DND-41 (cell line): ENCODE measurements at regions not wholly inside any gene's neighbourhood (a gene's known extent, or its start where the extent isn't known, plus 50 kb on each side); places are given as distances from the start of the nearest gene placed in this dataset.

Experiments used
- ATAC-seq: fragments of 200-7000 bp; cut with Tn5 transposase; 3 replicates; pipeline ENCODE4 v1.9.1; 2021; ENCODE audit warnings: low read depth; ENCODE audit not compliant: insufficient read depth
- DNase-seq: peaks from one replicate; pipeline ENCODE4 v3.0.0-alpha.2; 2020
- H2AFZ ChIP-seq: 2 replicates; pipeline ENCODE4 v1.6.0; 2012; ENCODE audit warnings: low read depth, low read length
- H3K27ac ChIP-seq: 2 replicates; pipeline ENCODE4 v1.5.1; 2012; ENCODE audit warnings: low read length, inconsistent platforms
- H3K27me3 ChIP-seq: fragments of 200-600 bp; sonication (generic); 2 replicates; pipeline ENCODE4 v1.6.0; 2012; ENCODE audit warnings: low read length, mild to moderate bottlenecking, inconsistent platforms; ENCODE audit not compliant: insufficient read depth, poor library complexity
- H3K36me3 ChIP-seq: 2 replicates; pipeline ENCODE4 v1.5.1; 2012; ENCODE audit warnings: low read length, inconsistent platforms; ENCODE audit not compliant: insufficient read depth
- H3K4me1 ChIP-seq: 2 replicates; pipeline ENCODE4 v1.5.1; 2012; ENCODE audit warnings: mild to moderate bottlenecking, low read length; ENCODE audit not compliant: insufficient read depth
- H3K4me2 ChIP-seq: 2 replicates; pipeline ENCODE4 v1.6.0; 2012; ENCODE audit warnings: mild to moderate bottlenecking, moderate library complexity, low read length, inconsistent platforms; ENCODE audit not compliant: insufficient read depth
- H3K4me3 ChIP-seq, 2 experiments: fragments of 200-600 bp in 1 of 2; shearing (Covaris generic) in 1 of 2; 2 replicates each; pipeline ENCODE4 v1.5.1; 2012 to 2016; ENCODE audit warnings: inconsistent platforms in 2 of 2, low read length in 2 of 2, mild to moderate bottlenecking in 2 of 2, low read depth in 1 of 2, moderate library complexity in 1 of 2
- H3K79me2 ChIP-seq: 2 replicates; pipeline ENCODE4 v1.6.0; 2012; ENCODE audit warnings: low read length, inconsistent platforms; ENCODE audit not compliant: insufficient read depth
- H3K9ac ChIP-seq: 2 replicates; pipeline ENCODE4 v1.6.0; 2012; ENCODE audit warnings: low read depth, mild to moderate bottlenecking, inconsistent platforms, low read length, moderate library complexity
- H3K9me3 ChIP-seq: 2 replicates; pipeline ENCODE4 v1.5.1; 2012; ENCODE audit warnings: low read length, moderate library complexity, mild to moderate bottlenecking, inconsistent platforms; ENCODE audit not compliant: insufficient read depth, severe bottlenecking
- H4K20me1 ChIP-seq: 2 replicates; pipeline ENCODE4 v1.6.0; 2012; ENCODE audit warnings: low read length; ENCODE audit not compliant: insufficient read depth
- CTCF ChIP-seq: IDR thresholded peaks from 2 replicates; pipeline ENCODE4 v1.5.1; 2012; ENCODE audit warnings: borderline replicate concordance, low read length, moderate library complexity, mild to moderate bottlenecking; ENCODE audit not compliant: poor library complexity, severe bottlenecking; ENCODE audit errors: extremely low read depth
- EZH2 ChIP-seq: IDR thresholded peaks from 3 replicates; pipeline ENCODE4 v1.6.1; 2012; ENCODE audit warnings: borderline replicate concordance, low read depth, mild to moderate bottlenecking, moderate library complexity, low read length, inconsistent platforms; ENCODE audit not compliant: severe bottlenecking

- H3K4me1 ChIP-seq, result no peaks in the 10 kb centered on the region
- no peak for TF ChIP-seq CTCF
- H3K27ac ChIP-seq, result no peak overlapping the region
- no peaks in the 10 kb centered on the region for H4K20me1 ChIP-seq
- H2AFZ ChIP-seq, result no peak overlapping the region
- no peaks in the 10 kb centered on the region for H3K79me2 ChIP-seq
- no peak overlapping the region for H3K4me2 ChIP-seq
- H3K9me3 ChIP-seq, result no peaks in the 10 kb centered on the region
- no peak overlapping the region for H3K4me3 ChIP-seq
- no peaks in the 10 kb centered on the region for H3K27me3 ChIP-seq
- no peak overlapping the region for H3K9ac ChIP-seq
- DNase-seq, result no peak
- ATAC-seq, result no peak
- no peaks in the 10 kb centered on the region for H3K36me3 ChIP-seq
Observed at GRCh38 chr10:36683421-36683820, 442.0 kb upstream of the ANKRD30A start.

GRCh38 chr10:36681751-36682632, 443.4 kb upstream of the ANKRD30A start:
- Histone ChIP-seq H4K20me1 (no peaks in the 10 kb centered on the region), H3K36me3 (no peaks in the 10 kb centered on the region), H3K9ac (no peak overlapping the region), H3K9me3 (no peaks in the 10 kb centered on the region), H3K27ac (no peak overlapping the region), H3K4me1 (no peaks in the 10 kb centered on the region), H3K4me3 (no peak overlapping the region), H3K79me2 (no peaks in the 10 kb centered on the region), H3K4me2 (no peak overlapping the region), H3K27me3 (no peaks in the 10 kb centered on the region), H2AFZ (no peak overlapping the region)
- ATAC-seq, result no peak
- no peak for DNase-seq
- TF ChIP-seq CTCF, result no peak
- no peak for TF ChIP-seq EZH2

GRCh38 chr10:36679554-36679953, 445.8 kb upstream of the ANKRD30A start:
- no peaks in the 10 kb centered on the region for H3K79me2 ChIP-seq
- H3K27me3 ChIP-seq, result no peaks in the 10 kb centered on the region
- H3K9me3 ChIP-seq, result no peaks in the 10 kb centered on the region
- DNase-seq, result no peak
- TF ChIP-seq CTCF (no peak), EZH2 (no peak)
- H4K20me1 ChIP-seq, result no peaks in the 10 kb centered on the region
- H3K27ac ChIP-seq, result no peak overlapping the region
- no peak overlapping the region for H2AFZ ChIP-seq
- H3K4me2 ChIP-seq, result no peak overlapping the region
- no peaks in the 10 kb centered on the region for H3K36me3 ChIP-seq
- no peak overlapping the region for H3K4me3 ChIP-seq
- no peak for ATAC-seq
- no peaks in the 10 kb centered on the region for H3K4me1 ChIP-seq
- no peak overlapping the region for H3K9ac ChIP-seq
